Middle frontal gyrus (tissue), 1 donor: ENCODE measurements at regions not wholly inside any gene's neighbourhood (a gene's known extent, or its start where the extent isn't known, plus 50 kb on each side); places are given as distances from the start of the nearest gene placed in this dataset.

Experiments used
- DNase-seq: peaks from one replicate; pipeline ENCODE4 v3.0.0-alpha.2; 2015; ENCODE audit warnings: low spot score; ENCODE audit errors: extremely low spot score

- DNase-seq, result no peak
These were observed 50.6 kb upstream of the L3MBTL4 start for GRCh38 chr18:6465281-6465680.

DNA sequence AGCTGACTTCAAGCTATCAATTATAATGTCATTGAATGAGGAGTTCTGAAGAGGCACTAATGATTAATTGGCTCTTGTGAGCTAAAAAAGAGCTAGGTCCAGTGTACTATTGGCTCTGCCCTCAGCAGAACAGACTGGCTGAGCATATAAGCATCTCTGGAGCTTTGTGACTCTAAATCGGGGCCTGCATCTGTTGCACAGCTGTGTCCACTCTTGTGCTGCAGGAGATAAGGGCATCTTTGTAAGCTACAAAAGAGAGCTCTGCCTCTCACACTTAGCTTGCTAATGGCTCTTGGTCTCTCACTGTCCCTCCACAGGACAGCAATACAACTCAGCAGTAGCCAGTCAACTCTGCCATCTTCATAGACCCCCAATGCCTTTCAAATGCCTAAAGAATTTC, 61.5 kb upstream of the L3MBTL4 start:
- DNase-seq, result peak; percentile 19

- no peak for DNase-seq
These were observed 62.2 kb upstream of the L3MBTL4 start for GRCh38 chr18:6476880-6477279.

- no peak for DNase-seq
These were observed 63.4 kb upstream of the L3MBTL4 start for GRCh38 chr18:6478121-6478520.

GRCh38 chr18:6479699-6480098, 65.0 kb upstream of the L3MBTL4 start:
- DNase-seq, result no peak

DNA sequence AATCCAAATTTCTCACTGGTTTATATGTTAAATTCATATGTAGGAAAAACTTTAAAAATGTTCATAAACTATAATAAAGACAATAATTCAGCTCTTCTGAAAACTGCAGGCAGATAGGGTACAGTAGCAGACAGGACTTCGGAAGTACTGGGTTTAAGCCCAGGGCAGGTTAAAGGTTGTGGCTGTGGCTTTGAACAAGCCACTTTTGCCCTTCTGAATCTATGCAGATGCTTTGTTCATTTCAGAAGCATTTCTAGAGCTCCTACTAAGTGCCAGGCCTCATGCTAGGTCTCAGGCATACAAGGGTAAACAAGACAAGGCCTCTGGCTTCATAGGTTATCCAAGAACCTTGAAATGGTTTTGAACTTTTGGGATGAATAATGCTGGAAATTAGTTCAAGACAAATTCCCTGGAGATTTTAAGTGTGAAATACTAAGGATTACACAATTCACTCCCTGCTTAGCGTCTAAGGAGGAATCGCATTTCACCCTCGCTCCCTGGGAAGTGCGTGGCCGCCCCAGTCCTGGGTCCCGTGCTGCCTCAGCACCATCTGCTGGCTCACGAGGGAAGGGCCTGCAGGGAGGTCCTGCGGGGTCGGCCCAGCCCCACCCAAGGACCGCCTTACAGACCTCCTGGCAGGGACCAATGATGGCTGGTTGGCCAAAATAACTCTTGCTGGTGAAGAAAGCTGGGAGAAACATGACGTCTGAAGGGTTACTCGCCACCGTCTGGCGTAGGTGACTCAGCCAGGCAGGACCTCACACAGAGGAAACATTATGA, 67.7 kb upstream of the L3MBTL4 start:
- no peak for DNase-seq

DNA sequence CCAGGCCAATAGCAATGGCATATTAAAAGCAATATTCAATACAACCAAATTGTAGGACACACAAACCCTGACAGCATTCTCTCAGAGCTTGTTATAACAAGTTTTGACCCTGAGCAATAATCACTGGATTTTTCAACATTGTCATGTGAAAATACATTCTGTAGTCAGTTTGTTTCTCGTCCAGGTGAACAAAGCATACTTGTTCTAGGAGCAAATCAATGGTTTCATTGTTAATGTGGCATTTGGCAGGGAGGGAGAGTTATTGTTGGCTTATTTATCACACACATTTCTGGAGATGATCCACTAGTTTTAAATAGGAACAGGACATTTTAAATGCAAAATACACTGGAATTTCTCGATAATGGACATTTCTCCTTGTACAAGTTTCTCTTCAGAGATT, 69.9 kb upstream of the L3MBTL4 start:
- DNase-seq, result no peak

- DNase-seq, result no peak
These were observed 71.6 kb upstream of the L3MBTL4 start for GRCh38 chr18:6486313-6486712.

DNA sequence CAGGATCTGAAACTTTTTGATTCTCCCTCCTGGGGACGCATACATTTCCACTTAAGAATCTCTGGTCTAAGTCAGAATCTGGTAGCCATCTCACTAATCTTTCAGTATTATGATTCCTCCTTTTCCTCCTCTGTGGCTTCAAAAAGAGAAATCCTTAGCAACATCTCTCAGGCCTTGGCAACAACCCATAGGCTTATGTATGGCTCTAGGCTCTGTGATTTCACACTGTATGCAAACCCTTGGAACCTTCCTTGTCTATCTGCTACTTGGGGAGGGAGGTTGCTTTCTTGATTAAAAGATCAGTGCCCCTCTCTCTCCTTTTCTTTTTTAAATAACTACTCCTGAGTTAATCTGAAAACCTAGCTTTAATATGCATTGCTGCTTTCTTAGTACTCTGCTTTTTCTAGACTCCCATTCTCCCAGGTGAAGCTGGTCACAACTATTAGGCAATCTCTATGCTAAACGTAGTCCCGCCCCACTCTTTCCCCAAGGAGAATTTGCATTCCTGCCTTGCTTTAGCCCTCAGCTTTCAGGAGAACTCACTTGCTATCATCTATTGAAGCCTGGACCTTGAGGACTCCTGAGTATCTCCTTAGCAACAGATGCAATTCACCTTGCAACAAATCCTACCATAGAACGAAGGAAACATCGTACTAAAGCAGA, 72.2 kb upstream of the L3MBTL4 start:
- DNase-seq, result no peak

DNA sequence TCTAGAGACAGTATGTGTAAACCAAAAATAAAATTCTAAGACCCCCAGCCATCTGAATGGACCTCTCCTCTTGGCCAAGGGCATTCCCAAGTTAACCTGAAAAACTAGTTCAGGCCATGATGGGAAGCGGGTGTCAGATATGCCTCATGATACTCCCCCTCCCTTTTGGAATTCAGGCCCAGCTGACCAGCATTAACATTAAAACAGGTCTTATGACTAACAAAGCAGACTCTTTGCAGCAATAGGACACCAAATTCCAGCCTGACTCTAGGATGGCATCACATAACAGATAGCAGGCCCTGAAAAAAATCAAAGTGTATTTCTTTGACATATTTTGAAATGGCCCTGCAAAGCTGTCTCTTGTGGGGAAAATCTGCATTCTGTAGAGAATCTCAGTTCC, 73.3 kb upstream of the L3MBTL4 start:
- DNase-seq, result no peak

- no peak for DNase-seq
These were observed 74.2 kb upstream of the L3MBTL4 start for GRCh38 chr18:6488956-6489355.

DNA sequence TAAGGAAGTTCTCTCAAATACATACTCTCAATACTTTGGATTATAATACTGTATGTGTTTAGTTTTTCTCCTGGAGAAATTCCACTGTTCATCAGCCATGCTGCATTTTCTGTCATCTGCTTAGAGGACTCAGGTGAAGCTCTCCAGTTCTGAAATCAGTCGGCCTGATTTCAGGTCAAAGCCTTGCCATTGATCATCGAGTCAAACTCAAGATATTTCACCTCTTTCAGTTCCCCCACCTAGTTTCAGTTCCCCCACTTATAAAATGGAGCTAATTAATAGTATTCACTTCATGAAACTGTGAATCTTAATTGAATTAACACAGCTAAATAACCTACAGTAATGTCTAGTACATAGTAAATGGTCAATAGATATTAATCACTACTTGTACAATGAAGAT, 75.3 kb upstream of the L3MBTL4 start:
- DNase-seq, result no peak

GRCh38 chr18:6493194-6493593, 78.5 kb upstream of the L3MBTL4 start:
- no peak for DNase-seq

DNA sequence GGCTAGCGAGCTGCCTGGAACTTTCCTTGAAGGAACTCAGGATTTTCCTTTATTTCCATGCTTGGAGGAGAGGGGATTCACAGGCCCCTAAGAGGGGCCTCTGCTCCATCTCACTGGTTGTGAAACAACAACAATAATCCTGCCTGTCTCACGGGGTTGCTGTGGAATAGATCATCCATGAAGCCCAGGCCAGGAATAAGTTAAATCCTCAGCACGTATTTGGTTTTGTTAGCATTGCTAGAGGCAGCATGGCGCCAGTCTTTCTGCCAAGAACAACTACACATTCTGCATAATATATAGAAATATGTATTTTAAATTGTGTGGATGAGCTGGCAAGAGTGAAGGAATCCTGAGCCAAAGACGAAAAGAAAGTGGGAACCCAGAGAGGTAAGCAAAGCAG, 80.8 kb upstream of the L3MBTL4 start:
- peak; percentile 17 for DNase-seq

DNA sequence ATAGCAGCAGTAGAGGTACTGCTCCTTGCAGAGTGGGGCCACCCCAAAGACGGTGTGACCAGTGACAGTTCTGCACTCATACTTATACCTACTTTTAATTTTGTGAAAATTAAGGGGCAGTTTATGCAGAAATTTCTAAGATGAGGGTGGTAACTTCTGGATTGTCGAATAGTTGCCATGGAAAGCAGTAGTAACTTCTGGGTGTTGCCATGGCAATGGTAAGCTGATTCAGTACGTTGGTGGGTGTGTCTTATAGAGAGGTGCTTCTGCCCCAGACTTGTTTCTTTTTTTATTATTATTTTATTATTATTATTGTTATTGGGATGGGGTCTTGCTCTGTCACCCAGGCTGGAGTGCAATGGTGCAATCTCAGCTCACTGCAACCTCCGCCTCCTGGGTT, 82.8 kb upstream of the L3MBTL4 start:
- DNase-seq, result no peak

- no peak for DNase-seq
These were observed 83.7 kb upstream of the L3MBTL4 start for GRCh38 chr18:6498289-6498856.

DNA sequence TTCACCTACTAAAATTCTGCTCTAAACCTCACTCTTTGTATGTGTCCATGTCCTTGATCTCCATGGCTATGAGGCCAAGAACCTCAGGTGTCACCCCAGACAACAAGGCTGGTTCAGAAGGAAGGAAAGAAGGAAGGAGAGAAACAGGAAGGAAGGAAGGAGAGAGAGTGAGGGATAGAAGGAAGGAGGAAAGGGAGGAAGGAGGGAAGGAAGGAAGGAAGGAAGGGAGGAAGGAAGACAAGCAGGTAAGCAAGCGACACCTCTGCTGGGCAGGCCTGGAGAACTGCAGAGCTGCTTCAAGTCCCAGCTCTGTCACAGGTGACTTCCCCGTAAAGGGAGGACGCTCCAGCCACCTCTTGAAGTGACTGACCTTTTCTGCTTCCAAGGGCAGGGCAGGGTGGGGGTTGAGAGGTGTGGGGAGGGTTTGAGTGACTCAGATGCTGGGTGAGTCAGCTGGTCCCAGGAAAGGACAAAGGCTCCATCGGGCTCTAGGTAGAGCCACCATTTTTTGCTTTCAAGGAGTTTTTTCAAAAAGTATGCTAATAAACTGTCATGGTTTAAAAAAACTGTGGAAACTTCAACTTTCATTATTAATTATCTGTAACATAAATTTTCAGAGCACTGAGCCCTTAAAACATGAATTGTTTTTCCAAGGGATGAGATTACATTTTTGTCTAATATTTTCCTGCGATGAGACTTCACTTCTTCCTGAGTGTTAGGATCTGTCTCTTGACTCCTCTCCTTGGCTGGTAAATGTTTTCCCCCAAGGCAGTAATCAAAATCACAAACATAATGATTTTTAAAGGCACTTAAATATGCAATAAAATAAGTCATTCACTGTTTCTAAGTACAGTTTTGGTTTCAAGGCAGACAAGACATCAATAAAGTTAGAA, 90.1 kb upstream of the L3MBTL4 start:
- no peak for DNase-seq

GRCh38 chr18:6505498-6505875, 90.8 kb upstream of the L3MBTL4 start:
- DNase-seq, result no peak

DNA sequence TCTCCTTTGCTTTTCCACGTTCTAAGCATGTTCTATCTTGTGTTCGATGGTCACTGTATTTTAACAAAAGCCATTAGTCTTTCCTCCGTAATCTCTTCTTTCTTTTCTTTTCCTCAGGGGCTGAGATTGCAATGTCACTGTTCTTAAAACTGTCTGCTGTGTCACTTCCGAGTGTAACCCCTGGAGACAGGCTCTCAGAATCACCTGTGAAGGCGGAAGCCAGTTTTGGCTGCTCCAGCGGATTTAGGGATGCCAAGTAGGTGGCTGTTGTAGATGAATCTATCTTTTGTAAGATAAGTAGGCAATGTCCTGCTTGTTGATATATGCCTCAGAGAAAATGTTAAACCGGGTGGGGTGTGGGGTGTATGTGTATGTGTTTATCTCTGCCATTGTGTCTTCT, 94.7 kb upstream of the L3MBTL4 start:
- DNase-seq, result no peak

DNA sequence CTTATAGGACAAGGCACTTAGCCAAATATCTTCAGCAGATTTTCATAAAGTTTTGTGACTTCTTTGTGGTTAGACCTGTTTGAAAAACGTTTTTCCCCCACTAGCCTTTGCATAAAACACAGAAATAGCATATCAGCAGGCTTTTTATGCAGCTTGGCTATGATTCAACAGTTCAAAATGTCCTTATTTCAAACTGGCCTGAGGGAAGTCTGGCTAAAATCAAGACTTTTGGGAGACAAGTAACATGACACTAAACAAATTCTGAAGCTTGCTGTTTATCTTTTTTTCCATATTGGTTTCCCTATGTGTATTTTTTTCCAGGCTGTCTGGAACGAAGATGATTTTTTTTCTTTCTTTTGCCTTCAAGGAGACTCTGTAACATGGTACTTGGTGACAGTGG, 95.1 kb upstream of the L3MBTL4 start:
- no peak for DNase-seq

DNA sequence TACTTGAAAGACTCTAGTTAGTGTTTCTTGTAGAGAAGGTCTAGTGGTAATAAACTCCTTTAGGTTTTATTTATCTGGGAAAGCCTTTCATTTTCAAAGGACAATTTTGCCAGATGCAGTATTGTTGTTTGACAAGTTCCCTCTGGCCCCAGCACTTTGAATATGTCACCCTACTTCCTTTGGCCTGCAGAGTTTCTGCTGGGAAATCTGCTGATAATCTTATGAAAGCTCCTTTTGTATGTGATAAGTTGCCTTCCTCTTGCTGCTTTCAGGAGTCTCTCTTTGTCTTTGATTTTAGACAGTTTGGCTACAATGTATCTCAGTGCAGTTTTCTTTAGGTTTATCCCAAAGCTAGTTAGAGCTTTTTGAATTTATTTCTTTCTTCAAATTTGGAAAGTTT, 106.2 kb upstream of the L3MBTL4 start:
- DNase-seq, result no peak
